Activated T-helper 17 cell treated with anti-CD3 and anti-CD28 coated beads, Interleukin-2, amount 50 U/mL, for 72 hours (primary cell): ENCODE measurements at regions not wholly inside any gene's neighbourhood (a gene's known extent, or its start where the extent isn't known, plus 50 kb on each side); places are given as distances from the start of the nearest gene placed in this dataset.
"Not testable (repeated sequence)": the region's sequence is repeated elsewhere in the genome, so short reads cannot be mapped to it uniquely, and the experiment has no call there.

Source experiments
- ATAC-seq: fragments of 150-1000 bp; cut with Tn5 transposase; replicated peaks from 2 replicates; pipeline ENCODE4 v1.10.0; 2021; ENCODE audit warnings: mild to moderate bottlenecking, moderate library complexity
- H3K27ac Mint-ChIP-seq: one replicate; pipeline ENCODE4 v1.8.0; 2022; ENCODE audit warnings: mixed read lengths
- H3K27me3 Mint-ChIP-seq: one replicate; pipeline ENCODE4 v1.8.0; 2022; ENCODE audit warnings: mixed read lengths
- H3K36me3 Mint-ChIP-seq: one replicate; pipeline ENCODE4 v1.8.0; 2022; ENCODE audit warnings: low read depth, mild to moderate bottlenecking, mixed read lengths
- H3K4me1 Mint-ChIP-seq: one replicate; pipeline ENCODE4 v1.8.0; 2022; ENCODE audit warnings: mixed read lengths
- H3K4me3 Mint-ChIP-seq: one replicate; pipeline ENCODE4 v1.8.0; 2022; ENCODE audit warnings: mild to moderate bottlenecking, mixed read lengths
- H3K9me3 Mint-ChIP-seq: one replicate; pipeline ENCODE4 v1.8.0; 2022; ENCODE audit warnings: mixed read lengths

DNA sequence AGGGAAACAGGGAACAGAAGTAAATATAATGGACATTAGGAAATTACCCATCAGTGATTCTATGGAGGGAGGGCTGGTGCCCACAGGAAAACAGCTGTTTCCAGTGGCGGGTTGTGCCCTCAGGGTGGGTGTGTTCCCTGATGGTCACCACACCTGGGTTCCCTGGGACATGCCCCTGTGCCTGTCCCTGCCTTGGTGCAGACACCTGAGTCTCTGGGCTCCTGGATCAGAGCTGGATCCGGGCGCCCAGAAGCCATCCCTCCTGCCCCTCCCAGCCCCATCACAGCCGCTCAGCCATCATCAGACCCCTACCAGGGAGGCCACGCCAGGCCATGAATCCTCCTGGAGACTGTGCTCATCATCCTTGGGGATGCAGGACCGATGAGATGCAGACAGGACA lies 307.2 kb upstream of the SFSWAP start:
- Mint-ChIP-seq H3K4me1 (no peaks in the 10 kb centered on the region), H3K36me3 (no peaks in the 10 kb centered on the region), H3K27me3 (peaks cover 15% of the 10 kb centered on the region), H3K9me3 (no peaks in the 10 kb centered on the region), H3K27ac (no peak overlapping the region), H3K4me3 (no peak overlapping the region)
- ATAC-seq = no peak

DNA sequence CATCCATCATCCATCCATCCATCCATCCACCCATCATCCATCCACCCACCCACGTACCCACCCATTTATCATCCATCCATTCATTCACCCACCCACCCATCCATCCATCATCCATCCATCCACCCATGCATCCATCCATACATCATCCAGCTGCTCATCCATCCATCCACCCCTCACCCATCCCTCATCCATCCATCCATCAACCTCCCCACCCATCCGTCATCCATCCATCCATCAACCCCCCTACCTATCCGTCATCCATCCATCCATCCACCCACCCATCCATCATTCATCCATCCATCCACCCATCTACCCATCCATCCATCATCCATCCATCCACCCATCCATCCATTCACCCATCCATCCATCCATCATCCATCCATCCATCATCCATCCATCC lies 306.2 kb upstream of the SFSWAP start:
- Mint-ChIP-seq H3K4me3 (no peak overlapping the region), H3K9me3 (no peaks in the 10 kb centered on the region), H3K27ac (no peak overlapping the region), H3K36me3 (no peaks in the 10 kb centered on the region), H3K27me3 (peaks cover 18% of the 10 kb centered on the region), H3K4me1 (no peaks in the 10 kb centered on the region)
- ATAC-seq = no peak

DNA sequence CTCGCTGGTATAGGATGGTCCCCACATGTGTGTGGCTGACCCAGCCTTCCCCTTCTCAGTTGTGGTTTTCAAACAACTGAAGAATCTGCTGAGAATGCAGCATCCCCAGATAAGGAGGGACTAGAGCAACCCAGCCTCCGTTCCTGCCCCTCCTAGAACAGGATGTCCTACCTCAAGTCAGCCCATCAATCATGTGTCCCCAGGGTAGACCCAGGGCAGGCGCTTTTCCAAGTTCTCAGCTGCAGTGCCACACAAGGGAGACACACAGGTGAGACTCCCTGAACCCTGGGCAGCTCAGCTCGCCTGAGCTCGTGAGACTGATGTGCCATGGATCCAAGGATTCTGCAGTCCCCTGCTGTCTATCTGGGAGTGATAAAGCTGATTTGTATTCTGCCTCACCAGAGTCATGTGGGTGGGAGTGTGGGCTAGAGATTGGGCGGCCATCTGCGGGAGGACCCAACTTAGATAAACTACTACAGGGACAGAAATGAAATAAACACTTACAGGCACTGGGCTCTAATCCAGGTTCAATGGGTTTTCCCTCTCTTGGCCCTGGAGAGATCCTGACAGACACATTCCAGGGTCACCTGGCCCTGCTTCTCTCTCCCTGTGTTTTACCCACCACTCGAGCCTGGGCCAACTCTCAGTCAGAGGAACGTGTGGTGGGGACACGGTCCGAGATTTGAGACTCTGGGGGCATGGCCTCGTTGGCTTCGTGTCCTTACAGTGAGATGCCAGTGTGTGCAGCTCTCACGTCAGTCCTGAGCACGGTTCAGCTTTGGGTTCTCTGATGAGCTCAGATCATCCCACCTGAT lies 303.5 kb upstream of the SFSWAP start:
- H3K4me3 Mint-ChIP-seq = no peak overlapping the region
- no peaks in the 10 kb centered on the region for H3K4me1 Mint-ChIP-seq
- ATAC-seq = no peak
- H3K27ac Mint-ChIP-seq = no peak overlapping the region
- no peaks in the 10 kb centered on the region for H3K36me3 Mint-ChIP-seq
- H3K9me3 Mint-ChIP-seq = no peaks in the 10 kb centered on the region
- H3K27me3 Mint-ChIP-seq = peaks cover 22% of the 10 kb centered on the region

DNA sequence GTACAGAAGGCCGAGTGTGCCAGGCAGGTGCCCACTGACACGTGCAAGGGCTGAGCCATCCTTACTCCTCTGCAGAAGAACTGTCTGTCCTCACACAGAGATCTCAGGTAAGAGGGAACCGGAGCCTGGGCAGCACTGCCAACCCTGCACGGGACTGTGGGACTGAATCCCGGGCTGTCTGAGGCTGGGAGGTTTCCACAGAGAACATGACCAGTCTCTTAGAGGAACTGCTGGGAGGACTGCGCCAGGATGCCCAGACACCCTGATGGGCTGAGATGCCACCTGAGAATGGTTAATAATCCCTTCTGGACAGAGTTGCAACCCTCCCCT lies 302.9 kb upstream of the SFSWAP start:
- Mint-ChIP-seq H3K4me1 (no peaks in the 10 kb centered on the region), H3K27ac (no peak overlapping the region), H3K36me3 (no peaks in the 10 kb centered on the region), H3K4me3 (no peak overlapping the region), H3K27me3 (peaks cover 22% of the 10 kb centered on the region), H3K9me3 (no peaks in the 10 kb centered on the region)
- ATAC-seq = no peak

DNA sequence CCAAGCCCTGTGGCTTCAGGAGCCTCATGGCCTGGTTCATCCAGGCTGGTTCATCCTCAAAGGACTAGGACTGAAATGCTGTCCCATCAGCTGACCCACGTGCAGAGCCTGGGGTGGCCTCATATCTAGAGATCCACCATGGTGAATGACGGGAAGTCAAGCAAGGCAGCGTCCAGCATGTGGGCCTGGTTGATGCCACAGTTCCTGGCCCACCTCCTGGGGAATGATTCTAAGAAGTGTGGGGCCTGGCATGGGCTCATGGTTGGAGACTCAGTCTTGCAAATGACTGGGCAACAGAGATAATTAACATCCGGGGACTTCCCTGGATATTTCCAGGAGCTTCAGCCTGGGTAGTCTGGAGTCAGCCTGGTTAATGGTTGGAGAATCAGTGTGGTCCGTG lies 302.4 kb upstream of the SFSWAP start:
- ATAC-seq = no peak
- Mint-ChIP-seq H3K27me3 (peaks cover 22% of the 10 kb centered on the region), H3K27ac (no peak overlapping the region), H3K36me3 (no peaks in the 10 kb centered on the region), H3K9me3 (no peaks in the 10 kb centered on the region), H3K4me3 (no peak overlapping the region), H3K4me1 (no peaks in the 10 kb centered on the region)

DNA sequence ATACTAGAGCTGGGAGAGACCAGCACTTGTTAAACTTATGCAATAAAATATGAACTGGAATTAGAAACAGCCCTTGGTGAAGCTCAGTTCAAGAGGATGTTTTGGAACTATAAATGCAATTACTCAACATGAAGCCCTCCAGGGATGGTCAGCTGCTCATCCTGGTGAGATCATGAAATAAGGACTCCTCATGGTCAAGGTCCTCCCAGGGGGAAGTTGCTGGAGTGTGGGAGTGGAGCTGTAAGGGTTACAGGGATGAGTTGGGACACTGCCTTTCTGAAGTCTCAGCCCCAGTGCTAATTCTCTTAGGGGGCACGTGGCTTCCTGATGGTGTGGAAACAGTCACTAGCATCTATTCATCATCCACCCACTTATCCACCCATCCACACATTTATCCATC lies 301.7 kb upstream of the SFSWAP start:
- Mint-ChIP-seq H3K27me3 (peaks cover 22% of the 10 kb centered on the region), H3K27ac (no peak overlapping the region), H3K36me3 (no peaks in the 10 kb centered on the region), H3K9me3 (no peaks in the 10 kb centered on the region), H3K4me1 (no peaks in the 10 kb centered on the region), H3K4me3 (no peak overlapping the region)
- ATAC-seq = no peak

DNA sequence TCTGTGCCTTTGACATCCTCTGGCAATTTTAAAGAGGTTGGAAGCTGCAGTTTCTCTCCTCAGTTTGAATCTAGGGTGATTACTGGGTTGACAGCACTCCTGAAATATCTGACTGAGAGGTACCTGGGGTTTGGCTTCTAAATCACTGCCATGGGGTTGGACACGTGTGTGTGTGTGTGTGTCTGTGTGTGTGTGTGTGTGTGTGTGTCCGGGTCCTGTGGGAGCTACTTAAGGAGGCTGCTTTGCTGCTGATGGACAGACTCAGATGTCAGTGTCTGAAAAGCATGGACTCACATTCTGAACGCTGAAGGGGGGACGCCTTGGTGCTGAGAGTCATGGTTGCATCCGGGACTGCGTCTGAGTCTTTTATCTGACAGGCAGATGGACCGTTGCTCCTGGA lies 299.1 kb upstream of the SFSWAP start:
- not testable (repeated sequence) for H3K4me3 Mint-ChIP-seq

DNA sequence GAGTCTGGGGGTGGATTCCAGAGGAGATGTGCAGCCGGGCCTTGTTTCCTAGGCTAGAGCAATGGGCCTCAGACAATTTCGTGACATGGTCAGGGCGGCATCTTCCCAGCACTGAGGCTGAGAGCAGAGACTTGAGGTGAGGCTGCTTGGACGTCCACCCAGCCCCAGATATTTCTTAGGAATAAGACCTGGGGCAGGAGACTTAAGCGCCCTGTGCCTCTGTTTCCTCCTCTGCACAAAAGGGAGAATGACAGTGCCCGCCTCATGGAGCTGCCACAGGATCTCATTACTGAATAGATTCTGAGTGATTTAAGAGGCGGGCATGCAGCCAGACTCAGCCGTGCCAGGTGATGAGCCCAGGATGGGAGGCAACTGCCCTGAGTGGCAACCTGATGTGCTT lies 297.9 kb upstream of the SFSWAP start:
- no peak overlapping the region for H3K4me3 Mint-ChIP-seq
- H3K27me3 Mint-ChIP-seq = peaks cover 10% of the 10 kb centered on the region
- H3K36me3 Mint-ChIP-seq = no peaks in the 10 kb centered on the region
- H3K9me3 Mint-ChIP-seq = no peaks in the 10 kb centered on the region
- H3K4me1 Mint-ChIP-seq = no peaks in the 10 kb centered on the region
- ATAC-seq = no peak
- H3K27ac Mint-ChIP-seq = no peak overlapping the region

More for the DNA sequence above, 299.1 kb upstream of the SFSWAP start:
- not testable (repeated sequence) for H3K36me3 Mint-ChIP-seq, ATAC-seq, H3K9me3 Mint-ChIP-seq, H3K27ac Mint-ChIP-seq, H3K4me1 Mint-ChIP-seq
- peaks cover 10% of the 10 kb centered on the region for H3K27me3 Mint-ChIP-seq

DNA sequence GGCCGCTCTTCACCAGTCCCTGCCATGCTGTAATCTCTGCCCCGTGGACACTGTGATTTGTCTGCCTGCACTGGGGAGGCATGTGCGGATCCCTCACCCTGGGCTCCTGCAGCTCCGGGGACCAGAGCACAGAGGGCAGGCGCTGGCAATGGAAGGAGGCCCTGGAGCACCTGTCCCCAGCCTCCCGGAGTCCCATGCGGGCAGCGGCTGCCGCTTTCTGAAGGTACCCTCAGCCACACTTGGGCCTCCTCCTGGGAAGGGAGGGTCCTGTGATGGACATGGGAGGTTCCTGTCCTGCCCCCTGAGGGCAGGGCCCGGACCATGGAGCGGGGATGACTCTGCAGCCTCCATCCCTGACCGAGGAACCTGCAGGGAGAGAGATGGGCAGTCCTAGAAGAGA lies 297.4 kb upstream of the SFSWAP start:
- Mint-ChIP-seq H3K36me3 (no peaks in the 10 kb centered on the region), H3K27me3 (peaks cover 8% of the 10 kb centered on the region), H3K4me1 (no peaks in the 10 kb centered on the region), H3K27ac (no peak overlapping the region), H3K9me3 (no peaks in the 10 kb centered on the region), H3K4me3 (no peak overlapping the region)
- ATAC-seq = no peak

DNA sequence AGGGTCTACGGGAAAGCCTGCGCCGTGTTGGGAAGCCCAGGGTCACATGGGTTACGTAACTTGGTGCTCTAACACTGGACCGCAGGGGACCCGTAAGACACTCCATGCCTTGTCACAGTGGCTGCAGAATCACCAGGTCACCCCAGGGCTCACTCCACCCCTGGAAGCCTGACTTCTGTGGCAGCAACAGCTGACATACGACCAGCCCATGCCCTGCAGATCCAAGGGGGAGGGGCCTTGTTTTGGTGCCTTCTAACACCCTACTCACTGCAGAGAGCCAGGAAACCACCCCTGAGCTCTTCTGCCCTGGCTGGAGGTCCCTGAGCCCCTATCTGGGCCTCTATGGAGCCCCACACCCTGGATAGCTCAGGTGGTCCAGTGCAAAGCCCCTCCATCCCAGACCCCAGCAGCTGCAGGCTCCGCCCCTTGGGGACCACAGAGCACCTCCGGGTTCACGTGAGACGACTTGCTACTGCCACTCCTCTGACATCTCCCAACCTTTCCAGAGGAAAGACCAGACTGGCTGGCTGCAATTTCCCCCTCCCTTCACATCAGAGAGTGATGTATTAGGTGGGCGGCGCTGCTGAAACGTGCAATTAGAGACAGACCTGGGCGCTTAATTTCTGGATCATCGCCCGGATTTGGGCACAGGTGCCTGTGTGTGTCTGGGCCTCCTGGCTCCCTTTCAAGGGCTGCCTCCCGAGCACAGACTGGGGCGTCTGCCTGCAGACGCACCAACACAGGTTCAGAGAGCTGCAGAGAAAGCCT lies 296.6 kb upstream of the SFSWAP start:
- not testable (repeated sequence) for ATAC-seq, H3K27ac Mint-ChIP-seq, H3K36me3 Mint-ChIP-seq, H3K9me3 Mint-ChIP-seq, H3K4me1 Mint-ChIP-seq, H3K27me3 Mint-ChIP-seq, H3K4me3 Mint-ChIP-seq

DNA sequence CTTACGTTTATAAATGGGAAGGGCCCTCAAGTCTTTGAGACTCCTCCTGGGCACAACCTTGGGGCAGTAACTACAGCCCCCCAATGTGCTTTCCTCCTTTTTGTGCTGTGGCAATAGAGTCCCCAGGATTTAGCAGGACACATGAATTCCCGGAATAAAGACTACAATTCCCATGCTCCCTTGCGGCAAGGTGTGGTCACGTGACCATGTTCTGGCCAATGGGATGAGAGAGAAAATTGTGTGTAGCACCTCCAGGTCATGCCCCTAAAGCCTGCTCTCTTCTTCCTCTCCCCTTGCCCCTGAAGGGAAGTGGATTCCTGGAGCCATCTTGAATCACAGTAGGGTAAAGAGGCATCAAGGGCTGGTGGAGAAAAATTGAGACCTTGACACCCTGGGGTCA lies 295.1 kb upstream of the SFSWAP start:
- Mint-ChIP-seq H3K27ac (no peak overlapping the region), H3K4me3 (no peak overlapping the region), H3K36me3 (no peaks in the 10 kb centered on the region), H3K27me3 (no peaks in the 10 kb centered on the region), H3K4me1 (no peaks in the 10 kb centered on the region), H3K9me3 (no peaks in the 10 kb centered on the region)
- no peak for ATAC-seq

DNA sequence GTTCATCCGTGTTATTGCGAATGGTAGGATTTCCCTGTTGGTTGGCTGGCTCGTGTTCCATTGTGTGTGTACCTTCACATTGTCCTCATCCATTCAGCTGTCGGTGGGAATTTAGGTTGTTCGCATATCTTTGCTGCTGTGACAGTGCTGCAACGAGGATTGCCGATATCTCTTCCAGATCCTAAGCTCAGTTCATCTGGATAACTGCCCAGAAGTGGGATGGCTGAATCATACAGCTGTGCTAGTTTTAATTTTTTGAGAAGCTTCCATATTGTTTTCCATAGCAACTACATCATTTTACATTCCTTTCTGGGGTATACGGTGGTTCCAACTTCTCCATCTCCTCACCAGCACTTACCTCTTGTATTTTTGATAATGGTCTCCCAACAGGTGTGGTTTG lies 292.8 kb upstream of the SFSWAP start:
- Mint-ChIP-seq H3K27me3 (peaks cover 7% of the 10 kb centered on the region), H3K9me3 (peaks cover 3% of the 10 kb centered on the region), H3K36me3 (no peaks in the 10 kb centered on the region), H3K27ac (no peak overlapping the region), H3K4me1 (no peaks in the 10 kb centered on the region), H3K4me3 (no peak overlapping the region)
- no peak for ATAC-seq

DNA sequence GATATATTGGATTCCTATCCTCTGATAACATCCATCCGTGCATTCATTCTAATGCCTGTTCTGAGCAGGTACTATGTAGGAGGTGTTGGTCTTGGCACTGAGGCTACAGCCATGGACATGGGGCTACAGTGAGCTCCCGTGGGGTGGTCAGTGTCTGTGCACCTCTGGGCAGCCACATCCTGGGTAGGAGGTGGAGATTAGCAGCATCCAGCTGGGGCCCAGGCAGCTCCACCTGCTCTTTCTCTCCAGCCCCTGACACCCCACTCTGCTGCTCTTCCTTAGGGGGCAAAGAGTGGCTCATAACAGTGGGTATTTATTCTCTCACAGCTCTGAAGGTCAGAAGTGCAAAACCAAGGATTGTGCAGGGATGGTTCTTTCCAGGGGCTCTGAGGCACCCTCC lies 292.0 kb upstream of the SFSWAP start:
- no peak for ATAC-seq
- Mint-ChIP-seq H3K4me1 (no peaks in the 10 kb centered on the region), H3K4me3 (no peak overlapping the region), H3K9me3 (peaks cover 11% of the 10 kb centered on the region), H3K27ac (no peak overlapping the region), H3K36me3 (no peaks in the 10 kb centered on the region), H3K27me3 (peaks cover 7% of the 10 kb centered on the region)

DNA sequence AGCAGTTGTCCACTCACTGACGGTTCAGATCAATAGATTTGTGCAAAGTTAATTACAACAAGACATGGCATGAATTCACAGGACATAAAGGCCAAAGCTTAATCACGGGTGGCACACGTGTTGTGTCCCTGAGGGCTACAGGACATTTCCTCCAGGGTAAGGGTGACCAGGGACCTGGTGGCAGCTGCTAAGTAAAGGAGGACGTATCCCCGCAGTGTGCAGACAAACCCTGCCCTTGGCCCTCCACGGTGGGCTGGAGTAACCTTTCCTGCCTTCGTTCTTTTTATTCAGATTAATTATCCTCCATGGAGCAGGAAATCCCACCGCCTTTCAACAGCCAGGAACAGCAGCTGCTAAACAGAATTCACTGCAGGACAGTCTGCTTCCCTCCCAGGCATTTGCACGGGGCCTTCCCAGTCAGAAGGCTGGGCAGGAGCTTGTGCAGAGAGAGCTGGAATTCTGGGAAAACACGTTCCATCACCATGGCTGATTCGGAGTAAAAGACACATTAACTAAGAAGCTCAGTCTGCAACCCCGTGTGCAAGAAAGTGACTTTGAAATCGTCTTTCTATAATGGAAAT lies 289.9 kb upstream of the SFSWAP start:
- peaks cover 10% of the 10 kb centered on the region for H3K27me3 Mint-ChIP-seq
- no peak overlapping the region for H3K27ac Mint-ChIP-seq
- no peaks in the 10 kb centered on the region for H3K4me1 Mint-ChIP-seq
- no peaks in the 10 kb centered on the region for H3K36me3 Mint-ChIP-seq
- peaks cover 25% of the 10 kb centered on the region for H3K9me3 Mint-ChIP-seq
- ATAC-seq = no peak
- H3K4me3 Mint-ChIP-seq = no peak overlapping the region

DNA sequence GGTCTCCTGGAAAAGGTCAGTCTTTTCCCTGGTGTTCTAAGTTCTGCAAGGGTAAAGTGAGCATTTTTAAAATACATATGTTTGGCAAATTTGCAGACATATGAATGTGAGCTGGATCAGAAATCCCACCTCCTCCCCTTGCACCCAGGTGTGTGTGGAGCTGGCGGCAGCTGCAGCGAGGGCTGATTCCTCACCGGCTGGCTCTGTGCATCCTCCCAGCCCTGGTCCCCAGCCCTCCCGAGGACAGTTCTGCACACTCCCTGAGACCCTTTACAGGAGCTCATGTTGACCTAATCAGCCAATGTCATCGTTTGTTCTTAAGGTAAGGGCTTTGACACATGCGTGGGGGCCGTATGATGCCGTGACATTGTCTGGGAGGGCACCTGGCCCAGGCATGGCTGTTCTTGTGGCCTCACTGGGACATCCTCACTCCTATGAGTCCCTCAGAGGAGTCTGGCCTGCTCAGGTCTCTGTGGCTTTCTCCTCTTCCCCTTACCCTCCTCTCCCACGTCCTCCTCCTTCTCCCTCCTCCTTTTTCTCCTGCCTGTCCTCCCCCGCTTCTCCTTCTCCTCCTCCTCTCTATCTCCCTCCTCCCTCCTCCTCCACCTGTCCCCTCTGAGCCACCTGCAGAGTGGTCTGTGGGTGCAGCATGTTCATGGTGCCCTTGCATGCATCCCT lies 289.2 kb upstream of the SFSWAP start:
- Mint-ChIP-seq H3K9me3 (peaks cover 25% of the 10 kb centered on the region), H3K4me3 (no peak overlapping the region), H3K27me3 (peaks cover 10% of the 10 kb centered on the region), H3K4me1 (no peaks in the 10 kb centered on the region), H3K27ac (no peak overlapping the region), H3K36me3 (no peaks in the 10 kb centered on the region)
- ATAC-seq = no peak
